T-helper 2 cell treated with Interferon-gamma antibody and Interleukin-4, amounts not matched to agents 5 μg/mL and 100 μg/mL, for 36 hours (primary cell): ENCODE measurements at regions not wholly inside any gene's neighbourhood (a gene's known extent, or its start where the extent isn't known, plus 50 kb on each side); places are given as distances from the start of the nearest gene placed in this dataset.
"Not testable (repeated sequence)": the region's sequence is repeated elsewhere in the genome, so short reads cannot be mapped to it uniquely, and the experiment has no call there.

Experiments used
- DNase-seq: peaks from one replicate; pipeline ENCODE4 v3.0.0; 2021; ENCODE audit warnings: low spot score
- H3K27ac Mint-ChIP-seq: one replicate; pipeline ENCODE4 v1.8.0; 2021; ENCODE audit warnings: mild to moderate bottlenecking, mixed read lengths
- H3K27me3 Mint-ChIP-seq: one replicate; pipeline ENCODE4 v1.8.0; 2021; ENCODE audit warnings: low read depth, mixed read lengths
- H3K36me3 Mint-ChIP-seq: one replicate; pipeline ENCODE4 v1.8.0; 2021; ENCODE audit warnings: low read depth, mixed read lengths
- H3K4me1 Mint-ChIP-seq: one replicate; pipeline ENCODE4 v1.8.0; 2021; ENCODE audit warnings: low read depth, mixed read lengths
- H3K4me3 Mint-ChIP-seq: one replicate; pipeline ENCODE4 v1.8.0; 2022; ENCODE audit warnings: mild to moderate bottlenecking, moderate library complexity, mixed read lengths
- H3K9me3 Mint-ChIP-seq: one replicate; pipeline ENCODE4 v1.8.0; 2021; ENCODE audit warnings: mixed read lengths

DNA sequence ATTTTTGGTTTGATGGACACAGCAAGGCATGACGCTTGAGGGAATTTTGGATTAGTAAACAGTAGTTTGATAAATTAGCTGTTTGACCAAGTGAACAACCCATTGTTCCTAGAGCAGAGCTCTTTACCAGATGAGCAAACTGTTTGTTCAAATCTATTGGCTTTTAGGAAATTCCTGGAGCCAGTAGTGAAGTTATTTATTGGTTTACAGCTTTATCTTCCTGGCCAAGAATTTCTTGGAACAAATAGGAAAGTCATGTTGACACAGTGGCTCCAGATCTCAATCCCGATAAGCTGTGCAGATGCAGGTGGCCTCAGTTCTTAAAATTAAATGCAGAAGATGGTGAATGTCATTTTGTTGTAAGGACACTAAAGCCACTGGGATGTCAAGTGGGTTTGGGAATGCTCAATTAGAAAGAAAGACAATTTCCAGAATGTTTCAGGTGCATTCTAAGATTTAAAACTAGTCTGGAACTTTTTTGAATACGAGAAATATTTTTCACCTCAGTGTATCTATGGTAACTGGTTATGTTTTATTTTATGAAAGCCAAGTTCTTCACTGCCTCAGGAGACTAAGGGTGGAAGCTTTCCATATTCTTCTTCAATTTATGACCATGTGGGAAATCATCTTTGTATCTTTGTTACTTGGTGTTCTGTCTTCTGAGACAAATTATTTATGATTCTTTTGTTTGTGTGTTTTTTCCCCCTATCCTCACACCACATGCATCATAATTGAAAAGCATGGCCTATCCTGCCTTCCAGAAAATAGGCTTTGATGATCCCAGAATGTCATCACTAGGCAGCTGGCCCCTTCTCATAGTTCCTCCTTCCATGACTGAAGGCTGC, 554.5 kb downstream of the STIM2 start:
- no peaks in the 10 kb centered on the region for H3K27me3 Mint-ChIP-seq
- no peak overlapping the region for H3K4me3 Mint-ChIP-seq

DNA sequence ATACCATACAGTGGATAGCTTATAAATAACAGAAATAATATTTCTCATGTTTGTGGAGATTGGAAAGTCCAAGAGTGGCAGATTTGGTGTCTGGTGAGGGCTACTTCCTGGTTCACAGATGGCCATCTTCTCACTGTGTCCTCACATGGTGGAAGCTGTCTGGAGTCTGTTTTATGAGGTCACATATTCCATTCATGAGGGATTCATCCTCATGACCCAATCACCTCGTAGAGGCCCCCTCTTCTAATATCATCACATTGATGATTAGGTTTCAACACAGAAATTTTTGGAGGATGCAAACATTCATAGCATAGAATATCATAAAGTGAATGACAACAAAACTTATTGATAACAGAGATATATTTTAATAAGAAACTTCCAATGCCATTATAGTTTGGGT, 568.0 kb downstream of the STIM2 start:
- Mint-ChIP-seq H3K27me3 (no peaks in the 10 kb centered on the region), H3K27ac (no peak overlapping the region), H3K9me3 (no peaks in the 10 kb centered on the region), H3K36me3 (no peaks in the 10 kb centered on the region), H3K4me1 (no peaks in the 10 kb centered on the region), H3K4me3 (no peak overlapping the region)
- no peak for DNase-seq

More for the DNA sequence above, 554.5 kb downstream of the STIM2 start:
- H3K9me3 Mint-ChIP-seq: peaks cover 3% of the 10 kb centered on the region
- no peaks in the 10 kb centered on the region for H3K4me1 Mint-ChIP-seq
- no peak overlapping the region for H3K27ac Mint-ChIP-seq
- no peaks in the 10 kb centered on the region for H3K36me3 Mint-ChIP-seq
- DNase-seq: no peak

DNA sequence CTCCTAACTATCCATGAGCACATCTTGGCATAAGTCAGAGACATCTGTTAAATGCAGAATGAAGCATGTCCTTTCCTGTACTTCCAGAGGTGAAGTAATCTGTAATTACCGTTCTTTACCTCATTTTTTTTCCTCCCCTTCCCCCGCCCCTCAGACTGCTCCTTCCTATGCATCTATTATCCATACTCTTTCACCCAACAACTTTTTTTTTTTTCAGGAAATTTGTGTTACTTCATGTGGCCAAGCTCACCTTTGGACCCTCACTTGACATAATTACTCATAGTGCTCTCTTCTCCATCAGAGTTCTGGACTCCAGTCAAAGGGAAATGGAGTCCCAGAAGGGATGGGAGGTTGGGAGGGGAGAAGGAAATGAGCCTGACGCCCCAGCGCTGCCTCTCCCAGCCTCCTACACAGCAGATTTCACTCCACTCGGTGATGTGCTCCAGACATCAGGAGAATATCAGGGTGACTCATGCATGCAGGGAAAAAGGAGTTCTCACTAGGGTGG, 568.8 kb downstream of the STIM2 start:
- no peak for DNase-seq
- H3K4me3 Mint-ChIP-seq: no peak overlapping the region
- no peaks in the 10 kb centered on the region for H3K36me3 Mint-ChIP-seq
- no peak overlapping the region for H3K27ac Mint-ChIP-seq
- H3K27me3 Mint-ChIP-seq: no peaks in the 10 kb centered on the region
- H3K9me3 Mint-ChIP-seq: peaks cover 3% of the 10 kb centered on the region
- no peaks in the 10 kb centered on the region for H3K4me1 Mint-ChIP-seq

DNA sequence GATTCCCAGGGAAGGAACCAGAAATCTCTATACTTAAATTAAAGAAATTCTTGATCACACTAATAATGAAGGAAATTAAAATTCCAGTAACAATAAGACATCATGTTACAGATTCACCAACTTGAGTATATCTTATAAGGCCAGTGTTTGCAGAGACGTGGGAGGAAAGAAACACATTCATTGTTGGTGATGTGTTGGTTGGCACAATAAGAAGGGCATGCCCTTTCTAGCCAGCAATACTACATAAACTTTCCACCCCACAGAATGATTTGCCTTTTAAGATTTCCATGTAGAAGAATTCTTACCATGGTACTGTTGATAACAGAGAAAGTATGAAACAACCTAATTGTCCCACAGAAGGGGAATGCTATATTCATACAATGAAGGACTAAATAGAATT, 581.5 kb downstream of the STIM2 start:
- DNase-seq: no peak
- Mint-ChIP-seq H3K9me3 (no peaks in the 10 kb centered on the region), H3K4me1 (no peaks in the 10 kb centered on the region), H3K36me3 (no peaks in the 10 kb centered on the region), H3K27me3 (no peaks in the 10 kb centered on the region), H3K4me3 (no peak overlapping the region), H3K27ac (no peak overlapping the region)

DNA sequence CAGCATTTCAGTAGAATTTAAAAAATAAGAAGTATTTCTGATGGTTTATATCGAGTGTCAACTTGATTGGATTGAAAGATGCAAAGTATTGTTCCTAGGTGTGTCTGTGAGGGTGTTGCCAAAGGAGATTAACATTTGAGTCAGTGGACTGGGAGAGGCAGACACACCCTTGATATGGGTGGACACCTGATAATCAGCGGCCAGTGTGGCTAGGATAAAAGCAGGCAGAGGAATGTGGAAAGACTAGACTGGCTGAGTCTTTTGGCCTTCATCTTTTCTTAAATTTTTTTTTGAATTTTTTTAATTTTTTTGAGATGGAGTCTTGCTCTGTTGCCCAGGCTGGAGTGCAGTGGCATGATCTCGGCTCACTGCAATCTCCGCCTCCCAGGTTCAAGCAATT, 582.0 kb downstream of the STIM2 start:
- not testable (repeated sequence) for DNase-seq, H3K27ac Mint-ChIP-seq, H3K4me1 Mint-ChIP-seq, H3K36me3 Mint-ChIP-seq, H3K9me3 Mint-ChIP-seq, H3K4me3 Mint-ChIP-seq, H3K27me3 Mint-ChIP-seq

DNA sequence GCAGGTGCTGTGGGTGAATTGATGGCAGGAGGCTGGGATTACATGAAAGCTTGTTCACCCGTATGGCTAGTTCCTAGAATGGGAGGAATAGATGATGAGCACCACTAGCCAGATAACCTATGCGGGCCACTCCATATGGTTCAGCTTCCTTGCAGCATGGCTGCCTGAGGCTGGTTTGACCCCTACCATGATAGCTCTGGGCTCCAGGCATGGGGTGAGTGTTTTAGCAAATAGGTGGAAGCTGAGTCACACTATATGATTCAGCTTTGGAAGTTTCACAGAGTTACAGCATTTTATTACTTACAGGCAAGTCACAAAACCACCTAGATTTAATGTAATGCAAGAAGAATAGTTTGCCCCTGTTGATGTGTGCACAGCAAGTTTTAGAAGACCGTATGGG, 603.2 kb downstream of the STIM2 start:
- Mint-ChIP-seq H3K27me3 (no peaks in the 10 kb centered on the region), H3K27ac (no peak overlapping the region), H3K9me3 (no peaks in the 10 kb centered on the region), H3K4me3 (no peak overlapping the region), H3K4me1 (no peaks in the 10 kb centered on the region), H3K36me3 (no peaks in the 10 kb centered on the region)
- DNase-seq: no peak

DNA sequence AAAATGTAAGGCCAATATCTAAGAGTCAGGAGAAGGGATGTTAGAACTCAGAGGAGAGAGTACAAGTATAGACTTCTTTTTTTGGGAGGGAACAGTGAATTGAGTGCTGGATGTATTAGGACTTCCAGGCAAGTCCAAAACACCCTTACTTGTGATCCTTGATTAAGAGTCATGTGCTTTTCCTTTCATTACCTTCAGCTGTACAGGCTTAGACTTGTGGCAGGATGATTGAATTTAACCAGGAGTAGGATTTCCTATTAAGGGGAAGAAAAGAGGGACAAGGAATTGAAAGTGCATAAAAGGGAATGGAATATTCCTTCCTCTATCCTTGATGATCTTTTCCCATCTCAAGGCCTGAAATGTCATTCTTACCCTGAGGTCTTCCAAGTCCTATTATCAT, 606.7 kb downstream of the STIM2 start:
- no peak overlapping the region for H3K27ac Mint-ChIP-seq
- DNase-seq: no peak
- H3K27me3 Mint-ChIP-seq: no peaks in the 10 kb centered on the region
- H3K4me3 Mint-ChIP-seq: no peak overlapping the region
- peaks cover 4% of the 10 kb centered on the region for H3K9me3 Mint-ChIP-seq
- no peaks in the 10 kb centered on the region for H3K4me1 Mint-ChIP-seq
- H3K36me3 Mint-ChIP-seq: no peaks in the 10 kb centered on the region

DNA sequence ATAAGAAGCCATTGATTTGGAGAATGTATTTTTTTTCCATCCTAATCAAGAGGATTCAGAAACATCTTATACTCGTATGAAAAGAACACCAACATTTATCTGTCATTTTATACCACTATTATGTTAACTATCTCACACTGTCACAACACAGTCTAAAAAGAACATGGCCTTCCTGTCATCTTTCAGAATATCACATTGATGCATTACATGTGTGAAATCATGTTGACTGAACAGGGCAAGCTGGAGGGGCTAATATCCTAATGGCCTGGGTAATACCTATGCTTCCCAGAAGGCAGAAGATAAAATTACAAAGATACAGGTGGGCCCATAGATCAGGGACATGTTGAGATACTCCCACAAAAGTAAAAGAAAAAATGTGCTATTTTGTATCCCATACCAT, 611.7 kb downstream of the STIM2 start:
- no peaks in the 10 kb centered on the region for H3K27me3 Mint-ChIP-seq
- H3K36me3 Mint-ChIP-seq: no peaks in the 10 kb centered on the region
- H3K4me1 Mint-ChIP-seq: no peaks in the 10 kb centered on the region
- peaks cover 4% of the 10 kb centered on the region for H3K9me3 Mint-ChIP-seq
- DNase-seq: no peak
- H3K27ac Mint-ChIP-seq: no peak overlapping the region
- H3K4me3 Mint-ChIP-seq: no peak overlapping the region

DNA sequence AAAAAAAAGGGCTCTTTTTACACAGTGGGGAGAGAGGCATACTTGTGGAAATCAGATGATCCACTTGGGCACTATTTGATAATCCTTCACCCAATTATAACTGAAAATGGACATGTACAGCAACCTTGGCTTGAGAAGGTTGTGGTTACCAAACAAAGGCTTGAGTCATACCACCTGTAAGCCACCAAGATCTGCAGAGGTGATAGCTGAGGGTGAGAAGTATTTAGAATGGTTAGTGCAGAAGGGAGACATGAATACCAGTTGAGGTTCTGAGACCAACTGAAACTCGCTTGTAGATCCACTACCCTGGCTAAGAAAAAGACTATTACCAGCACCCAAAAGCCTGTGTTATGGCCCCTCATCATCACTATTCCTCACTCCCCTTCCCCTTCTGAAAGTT, 614.0 kb downstream of the STIM2 start:
- no peak overlapping the region for H3K4me3 Mint-ChIP-seq
- peaks cover 4% of the 10 kb centered on the region for H3K9me3 Mint-ChIP-seq
- H3K36me3 Mint-ChIP-seq: no peaks in the 10 kb centered on the region

DNA sequence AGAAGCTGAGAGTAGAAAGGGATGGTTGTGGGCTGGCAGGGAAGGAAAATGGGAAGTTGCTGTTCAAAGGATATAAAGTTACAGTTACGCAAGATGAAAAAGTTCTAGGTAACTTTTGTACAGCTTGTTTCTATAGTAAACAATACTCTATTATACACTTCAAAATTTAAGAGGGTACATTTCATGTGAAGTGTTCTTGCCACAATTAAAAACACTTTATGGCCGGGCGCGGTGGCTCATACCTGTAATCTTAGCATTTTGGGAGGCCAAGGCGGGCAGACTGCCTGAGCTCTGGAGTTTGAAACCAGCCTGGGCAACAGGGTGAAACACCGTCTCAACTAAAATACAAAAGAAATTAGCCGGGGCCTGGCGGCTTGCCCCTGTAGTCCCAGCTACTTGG, 623.6 kb downstream of the STIM2 start:
- DNase-seq: no peak
- no peak overlapping the region for H3K27ac Mint-ChIP-seq
- no peaks in the 10 kb centered on the region for H3K4me1 Mint-ChIP-seq
- peaks cover 6% of the 10 kb centered on the region for H3K9me3 Mint-ChIP-seq
- no peaks in the 10 kb centered on the region for H3K36me3 Mint-ChIP-seq
- H3K4me3 Mint-ChIP-seq: no peak overlapping the region
- no peaks in the 10 kb centered on the region for H3K27me3 Mint-ChIP-seq

More for the DNA sequence above, 614.0 kb downstream of the STIM2 start:
- no peak for DNase-seq
- Mint-ChIP-seq H3K4me1 (no peaks in the 10 kb centered on the region), H3K27ac (no peak overlapping the region), H3K27me3 (no peaks in the 10 kb centered on the region)

DNA sequence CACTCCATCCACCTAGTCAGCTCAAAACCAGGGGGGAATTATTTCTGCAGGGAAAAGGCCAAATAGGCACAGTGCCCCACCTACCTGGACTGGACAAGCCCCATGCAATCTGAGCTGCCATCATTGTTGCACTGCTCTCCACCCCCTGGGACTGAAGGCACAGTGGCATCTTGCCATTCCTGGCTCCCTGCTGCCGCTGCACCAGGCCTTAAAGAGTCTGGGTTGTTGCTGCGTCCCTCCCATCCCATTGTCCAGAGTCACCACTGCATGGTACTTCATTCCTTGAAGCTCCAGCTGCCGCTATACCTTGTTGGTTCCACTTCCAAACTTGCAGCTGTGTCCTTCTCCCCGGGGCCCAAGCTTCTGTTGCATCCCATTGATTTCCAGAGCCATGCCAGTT, 629.7 kb downstream of the STIM2 start:
- Mint-ChIP-seq H3K9me3 (peaks cover 6% of the 10 kb centered on the region), H3K27ac (no peak overlapping the region), H3K4me1 (no peaks in the 10 kb centered on the region), H3K36me3 (no peaks in the 10 kb centered on the region), H3K27me3 (no peaks in the 10 kb centered on the region), H3K4me3 (no peak overlapping the region)
- no peak for DNase-seq

DNA sequence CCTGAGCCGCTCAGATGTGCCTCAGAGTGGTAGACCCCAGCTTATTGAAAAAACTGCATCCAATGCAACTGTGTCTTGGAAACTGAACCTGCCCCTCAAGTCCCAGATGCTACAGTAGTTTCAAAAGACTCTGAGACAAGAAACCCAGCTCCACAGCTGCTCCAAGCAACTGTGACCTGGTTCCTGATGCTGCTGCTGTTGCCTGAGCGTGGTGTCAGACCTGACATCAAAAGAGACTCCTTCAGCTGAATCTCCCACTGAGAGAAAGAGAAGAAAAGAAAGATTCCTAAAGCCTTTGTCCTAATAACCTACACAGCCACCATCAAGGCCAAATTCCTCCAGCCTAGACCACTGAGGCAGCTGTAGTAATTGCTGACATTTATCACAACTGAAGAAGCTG, 630.1 kb downstream of the STIM2 start:
- no peaks in the 10 kb centered on the region for H3K27me3 Mint-ChIP-seq

DNA sequence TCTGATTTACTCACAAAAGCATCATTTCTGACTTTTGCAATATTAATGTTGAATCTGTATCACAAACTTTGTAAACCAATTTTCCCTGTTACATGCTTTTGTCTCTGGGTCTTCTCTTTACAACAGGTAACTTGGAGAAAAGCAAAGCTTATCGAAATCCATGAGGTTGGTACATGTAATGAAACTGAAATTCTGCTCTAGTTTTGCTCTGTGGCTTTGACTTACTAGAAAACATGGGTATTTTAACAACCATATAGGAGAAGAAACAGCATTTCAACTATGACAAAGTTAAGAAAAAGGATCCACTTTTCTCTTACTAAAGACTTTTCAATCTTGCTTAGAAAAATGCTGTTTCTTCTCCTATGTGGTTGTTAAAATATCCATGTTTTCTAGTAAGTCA, 645.8 kb downstream of the STIM2 start:
- no peaks in the 10 kb centered on the region for H3K36me3 Mint-ChIP-seq
- no peak overlapping the region for H3K27ac Mint-ChIP-seq
- no peaks in the 10 kb centered on the region for H3K4me1 Mint-ChIP-seq
- DNase-seq: no peak
- H3K9me3 Mint-ChIP-seq: peaks cover 13% of the 10 kb centered on the region
- no peak overlapping the region for H3K4me3 Mint-ChIP-seq
- H3K27me3 Mint-ChIP-seq: no peaks in the 10 kb centered on the region

More for the DNA sequence above, 630.1 kb downstream of the STIM2 start:
- Mint-ChIP-seq H3K36me3 (no peaks in the 10 kb centered on the region), H3K27ac (no peak overlapping the region), H3K9me3 (peaks cover 1% of the 10 kb centered on the region), H3K4me1 (no peaks in the 10 kb centered on the region), H3K4me3 (no peak overlapping the region)
- DNase-seq: no peak

DNA sequence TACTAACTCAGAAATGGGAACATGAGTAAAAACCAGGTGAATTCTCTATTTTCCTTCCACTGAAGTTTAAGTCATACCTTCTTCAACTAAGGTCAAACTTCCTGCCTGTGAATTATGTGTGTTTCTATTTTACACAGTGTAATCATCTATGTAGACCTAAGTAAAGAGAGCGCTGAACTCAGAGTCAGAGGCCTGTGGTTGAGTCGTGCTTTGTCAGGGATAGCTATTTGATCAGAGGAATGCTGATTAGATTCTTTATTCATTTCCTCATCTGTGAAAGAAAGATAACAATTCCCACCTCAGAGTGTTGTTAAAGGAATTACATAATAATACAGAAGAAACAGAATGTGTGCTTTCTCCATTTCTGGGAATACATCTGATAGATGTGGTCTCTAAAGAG, 654.1 kb downstream of the STIM2 start:
- H3K4me3 Mint-ChIP-seq: no peak overlapping the region
- H3K4me1 Mint-ChIP-seq: no peaks in the 10 kb centered on the region
- no peak overlapping the region for H3K27ac Mint-ChIP-seq
- peaks cover 16% of the 10 kb centered on the region for H3K9me3 Mint-ChIP-seq
- H3K27me3 Mint-ChIP-seq: no peaks in the 10 kb centered on the region
- H3K36me3 Mint-ChIP-seq: no peaks in the 10 kb centered on the region
- DNase-seq: no peak

DNA sequence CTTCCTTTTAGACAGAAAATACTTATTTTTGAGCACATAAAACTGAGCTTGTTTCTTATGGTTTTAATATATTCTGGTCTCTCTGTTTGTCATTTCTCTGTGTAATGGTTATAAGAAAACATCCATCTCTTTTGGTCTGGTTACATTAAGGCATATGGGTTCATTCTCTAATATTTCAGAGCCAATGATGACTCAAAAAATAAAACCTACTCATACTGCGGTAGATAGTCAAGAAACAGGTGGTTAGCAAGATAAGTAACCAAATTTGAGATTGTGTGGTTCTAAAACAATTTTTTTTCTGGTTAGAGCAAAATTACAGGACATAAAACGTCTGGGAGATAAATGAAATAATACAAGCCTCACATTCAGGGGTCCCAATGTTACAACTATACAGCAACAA, 654.5 kb downstream of the STIM2 start:
- no peaks in the 10 kb centered on the region for H3K36me3 Mint-ChIP-seq
- no peak overlapping the region for H3K4me3 Mint-ChIP-seq
- H3K27me3 Mint-ChIP-seq: no peaks in the 10 kb centered on the region
- H3K9me3 Mint-ChIP-seq: peaks cover 16% of the 10 kb centered on the region
- H3K27ac Mint-ChIP-seq: no peak overlapping the region
- no peak for DNase-seq
- no peaks in the 10 kb centered on the region for H3K4me1 Mint-ChIP-seq
